ENCODE measurements at regions not wholly inside any gene's neighbourhood (a gene's known extent, or its start where the extent isn't known, plus 50 kb on each side); places are given as distances from the start of the nearest gene placed in this dataset.

DNA sequence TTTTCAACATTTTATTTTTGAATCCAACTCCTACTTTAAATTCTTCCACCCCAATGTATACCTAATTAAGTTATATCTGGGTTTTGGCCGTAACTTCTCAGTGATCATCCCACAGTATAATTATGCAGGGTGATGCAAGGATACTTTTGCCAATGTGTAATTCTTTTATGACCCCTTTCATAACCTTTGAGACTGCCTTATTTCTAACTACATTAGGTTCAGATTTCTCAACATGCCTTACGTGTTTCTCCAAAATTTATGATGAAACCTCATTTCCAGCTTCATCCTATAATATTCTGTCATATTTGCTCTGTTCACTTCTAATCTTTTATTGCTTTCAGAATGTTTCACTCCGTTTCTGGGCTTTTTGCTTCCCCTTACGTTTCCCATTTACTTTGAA is 1229.6 kb upstream of the ALCAM start:
- DNase-seq (ENCODE audit: low read depth) = no peak
- no peak overlapping the region for H3K4me3 ChIP-seq (ENCODE audit: low read depth, low read length)
- TF ChIP-seq, protein P1, sequence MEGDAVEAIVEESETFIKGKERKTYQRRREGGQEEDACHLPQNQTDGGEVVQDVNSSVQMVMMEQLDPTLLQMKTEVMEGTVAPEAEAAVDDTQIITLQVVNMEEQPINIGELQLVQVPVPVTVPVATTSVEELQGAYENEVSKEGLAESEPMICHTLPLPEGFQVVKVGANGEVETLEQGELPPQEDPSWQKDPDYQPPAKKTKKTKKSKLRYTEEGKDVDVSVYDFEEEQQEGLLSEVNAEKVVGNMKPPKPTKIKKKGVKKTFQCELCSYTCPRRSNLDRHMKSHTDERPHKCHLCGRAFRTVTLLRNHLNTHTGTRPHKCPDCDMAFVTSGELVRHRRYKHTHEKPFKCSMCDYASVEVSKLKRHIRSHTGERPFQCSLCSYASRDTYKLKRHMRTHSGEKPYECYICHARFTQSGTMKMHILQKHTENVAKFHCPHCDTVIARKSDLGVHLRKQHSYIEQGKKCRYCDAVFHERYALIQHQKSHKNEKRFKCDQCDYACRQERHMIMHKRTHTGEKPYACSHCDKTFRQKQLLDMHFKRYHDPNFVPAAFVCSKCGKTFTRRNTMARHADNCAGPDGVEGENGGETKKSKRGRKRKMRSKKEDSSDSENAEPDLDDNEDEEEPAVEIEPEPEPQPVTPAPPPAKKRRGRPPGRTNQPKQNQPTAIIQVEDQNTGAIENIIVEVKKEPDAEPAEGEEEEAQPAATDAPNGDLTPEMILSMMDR (IDR thresholded peaks at IDR 0.05; ENCODE audit: insufficient read depth, low read depth, low read length, missing control alignments) = no peak

DNA sequence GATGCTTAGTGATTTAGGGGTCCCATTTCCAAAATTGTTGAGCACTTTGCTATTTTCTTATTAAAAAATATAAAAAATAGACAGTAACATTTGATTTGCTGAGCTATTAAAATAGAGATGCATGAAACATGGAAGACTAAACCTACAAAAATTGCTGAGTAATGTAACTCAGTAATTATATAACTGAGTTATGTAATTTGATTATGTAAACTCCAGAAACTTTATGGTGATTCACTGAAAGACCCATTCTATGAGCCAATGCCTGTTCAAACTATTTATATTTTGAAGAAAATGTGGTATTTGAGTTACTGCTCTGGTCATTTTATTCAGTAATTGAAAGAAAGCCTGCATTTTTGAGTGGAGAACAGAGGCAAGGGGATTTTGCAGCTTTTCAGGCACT is 1221.5 kb upstream of the ALCAM start:
- no peak for DNase-seq (ENCODE audit: low read depth)
- H3K4me3 ChIP-seq (ENCODE audit: low read depth, low read length) = no peak overlapping the region
- TF ChIP-seq, protein P1 (IDR thresholded peaks at IDR 0.05; ENCODE audit: insufficient read depth, low read depth, low read length, missing control alignments) = no peak

DNA sequence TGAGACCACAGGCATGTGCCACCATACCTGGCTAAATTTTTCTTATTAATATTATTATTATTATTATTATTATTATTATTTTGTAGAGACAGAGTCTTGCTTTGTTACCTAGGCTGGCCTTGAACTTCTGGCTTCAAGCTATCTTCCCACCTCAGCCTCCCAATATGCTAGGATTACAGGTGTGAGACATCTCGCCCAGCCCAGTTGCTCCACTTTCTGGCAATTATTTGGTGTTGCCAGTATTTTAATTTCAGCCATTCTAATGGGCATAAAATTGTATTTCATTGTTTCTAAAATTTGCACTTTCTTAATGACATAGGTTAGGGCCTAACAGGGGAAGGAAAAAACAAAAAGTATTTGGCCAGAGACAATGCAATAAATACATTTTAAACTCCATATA is 1217.6 kb upstream of the ALCAM start:
- no peak overlapping the region for H3K4me3 ChIP-seq (ENCODE audit: low read depth, low read length)
- TF ChIP-seq, protein P1 (IDR thresholded peaks at IDR 0.05; ENCODE audit: insufficient read depth, low read depth, low read length, missing control alignments) = no peak
- no peak for DNase-seq (ENCODE audit: low read depth)

DNA sequence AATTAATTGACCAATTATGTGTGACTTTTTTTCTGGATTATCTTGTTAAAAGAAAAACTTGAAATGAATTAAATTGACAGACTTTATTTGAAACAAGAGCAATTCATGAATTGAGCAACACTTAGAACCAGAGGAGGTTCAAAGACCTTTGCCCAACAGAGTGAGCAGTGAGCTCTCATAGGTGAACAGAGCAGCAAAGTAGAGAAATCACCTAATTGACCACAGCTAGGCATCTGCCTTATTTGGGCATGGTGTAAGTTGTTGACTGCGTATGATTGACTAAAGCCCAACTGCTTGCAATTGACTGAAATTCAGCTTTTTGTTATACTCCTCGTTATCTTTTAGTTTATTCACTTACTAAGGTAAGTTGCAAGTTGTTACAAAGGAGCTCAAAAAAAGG is 1216.0 kb upstream of the ALCAM start:
- no peak overlapping the region for H3K4me3 ChIP-seq (ENCODE audit: low read depth, low read length)
- TF ChIP-seq, protein P1 (IDR thresholded peaks at IDR 0.05; ENCODE audit: insufficient read depth, low read depth, low read length, missing control alignments) = no peak
- no peak for DNase-seq (ENCODE audit: low read depth)

DNA sequence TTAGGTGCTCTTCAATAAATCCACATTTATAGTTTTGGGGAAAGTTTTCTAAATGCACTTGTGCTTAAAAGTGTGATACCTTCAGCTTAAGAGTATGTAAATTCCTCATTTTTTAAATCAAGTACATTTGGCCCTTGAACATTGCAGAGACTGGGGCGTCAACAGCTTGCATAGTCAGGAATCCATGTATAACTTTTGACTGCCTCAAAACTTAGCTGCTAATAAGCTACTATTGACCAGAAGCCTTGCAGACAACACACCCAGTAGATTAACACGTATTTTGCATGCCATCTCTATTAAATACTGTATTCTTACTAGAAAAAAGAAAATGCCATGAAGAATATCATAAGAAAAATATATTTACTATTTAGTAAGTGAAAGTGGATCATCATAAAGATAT is 1211.8 kb upstream of the ALCAM start:
- TF ChIP-seq, protein P1 (IDR thresholded peaks at IDR 0.05; ENCODE audit: insufficient read depth, low read depth, low read length, missing control alignments) = no peak
- H3K4me3 ChIP-seq (ENCODE audit: low read depth, low read length) = no peak overlapping the region
- DNase-seq (ENCODE audit: low read depth) = no peak

DNA sequence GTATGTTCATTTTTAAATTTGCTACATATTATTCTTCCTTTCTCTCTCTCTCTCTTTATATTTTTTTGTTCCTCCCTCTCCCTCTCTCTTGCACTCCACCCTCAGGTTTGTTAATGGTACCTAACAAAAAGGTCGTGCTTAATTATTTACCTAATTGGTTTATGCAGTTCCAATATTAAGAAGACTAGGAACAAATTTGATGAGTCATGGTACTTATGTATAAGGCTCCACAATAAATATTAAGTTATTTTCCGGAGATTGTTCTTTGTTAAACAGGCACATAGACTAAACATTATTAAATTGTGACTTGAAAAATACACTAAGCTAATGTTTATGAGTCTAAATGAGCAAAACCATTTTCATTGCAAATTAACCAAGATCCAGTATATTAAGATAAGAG is 1200.8 kb upstream of the ALCAM start:
- TF ChIP-seq, protein P1 (IDR thresholded peaks at IDR 0.05; ENCODE audit: insufficient read depth, low read depth, low read length, missing control alignments) = no peak
- no peak overlapping the region for H3K4me3 ChIP-seq (ENCODE audit: low read depth, low read length)
- DNase-seq (ENCODE audit: low read depth) = no peak

DNA sequence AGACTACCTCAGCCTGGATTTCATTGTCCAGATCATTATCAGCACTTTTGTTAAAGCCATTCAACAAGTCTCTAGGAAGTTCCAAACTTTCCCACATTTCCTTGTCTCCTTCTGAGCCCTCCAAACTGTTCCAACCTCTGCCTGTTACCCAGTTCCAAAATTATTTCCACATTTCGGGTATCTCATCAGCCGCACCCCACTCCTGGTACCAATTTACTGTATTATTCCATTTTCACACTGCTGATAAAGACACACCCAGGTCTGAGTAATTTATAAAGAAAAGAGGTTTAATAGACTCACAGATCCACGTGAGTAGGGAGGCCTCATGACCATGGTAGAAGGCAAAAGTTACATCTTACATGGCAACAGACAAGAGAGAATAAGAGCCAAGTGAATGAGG is 1198.3 kb upstream of the ALCAM start:
- no peak for DNase-seq (ENCODE audit: low read depth)
- TF ChIP-seq, protein P1 (IDR thresholded peaks at IDR 0.05; ENCODE audit: insufficient read depth, low read depth, low read length, missing control alignments) = no peak
- no peak overlapping the region for H3K4me3 ChIP-seq (ENCODE audit: low read depth, low read length)
